WI38 (cell line): ENCODE measurements at regions not wholly inside any gene's neighbourhood (a gene's known extent, or its start where the extent isn't known, plus 50 kb on each side); places are given as distances from the start of the nearest gene placed in this dataset.

Source experiments
- H3K4me3 ChIP-seq: 2 replicates; pipeline ENCODE4 v1.5.1; 2011; ENCODE audit warnings: low read depth, mild to moderate bottlenecking, control low read depth, low read length
- TF ChIP-seq, protein P1 (sequence below): IDR thresholded peaks from 2 replicates; pipeline ENCODE4 v1.5.1; 2012; ENCODE audit warnings: low read depth, mild to moderate bottlenecking, control low read depth, low read length

DNA sequence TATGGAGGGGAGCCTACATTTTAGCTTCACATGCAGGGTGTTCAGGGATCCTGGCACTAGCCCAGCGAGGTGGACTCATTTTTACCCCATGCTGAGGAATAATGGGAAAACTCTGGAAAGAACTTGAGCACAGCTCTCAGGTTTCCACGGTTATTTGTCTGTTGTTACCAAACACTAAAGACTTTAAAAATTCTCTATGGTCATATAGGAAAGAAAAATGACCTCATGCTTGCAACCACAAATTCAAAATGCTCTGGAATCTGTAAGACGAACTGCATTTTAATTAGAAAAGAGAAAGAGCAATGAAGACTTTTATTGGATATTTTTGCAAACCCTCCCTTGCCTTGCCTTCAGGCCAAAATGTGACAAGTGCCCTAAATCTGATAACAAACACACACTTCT is 606.9 kb downstream of the EBF1 start:
- TF ChIP-seq, protein P1, sequence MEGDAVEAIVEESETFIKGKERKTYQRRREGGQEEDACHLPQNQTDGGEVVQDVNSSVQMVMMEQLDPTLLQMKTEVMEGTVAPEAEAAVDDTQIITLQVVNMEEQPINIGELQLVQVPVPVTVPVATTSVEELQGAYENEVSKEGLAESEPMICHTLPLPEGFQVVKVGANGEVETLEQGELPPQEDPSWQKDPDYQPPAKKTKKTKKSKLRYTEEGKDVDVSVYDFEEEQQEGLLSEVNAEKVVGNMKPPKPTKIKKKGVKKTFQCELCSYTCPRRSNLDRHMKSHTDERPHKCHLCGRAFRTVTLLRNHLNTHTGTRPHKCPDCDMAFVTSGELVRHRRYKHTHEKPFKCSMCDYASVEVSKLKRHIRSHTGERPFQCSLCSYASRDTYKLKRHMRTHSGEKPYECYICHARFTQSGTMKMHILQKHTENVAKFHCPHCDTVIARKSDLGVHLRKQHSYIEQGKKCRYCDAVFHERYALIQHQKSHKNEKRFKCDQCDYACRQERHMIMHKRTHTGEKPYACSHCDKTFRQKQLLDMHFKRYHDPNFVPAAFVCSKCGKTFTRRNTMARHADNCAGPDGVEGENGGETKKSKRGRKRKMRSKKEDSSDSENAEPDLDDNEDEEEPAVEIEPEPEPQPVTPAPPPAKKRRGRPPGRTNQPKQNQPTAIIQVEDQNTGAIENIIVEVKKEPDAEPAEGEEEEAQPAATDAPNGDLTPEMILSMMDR = no peak
- no peak overlapping the region for H3K4me3 ChIP-seq

DNA sequence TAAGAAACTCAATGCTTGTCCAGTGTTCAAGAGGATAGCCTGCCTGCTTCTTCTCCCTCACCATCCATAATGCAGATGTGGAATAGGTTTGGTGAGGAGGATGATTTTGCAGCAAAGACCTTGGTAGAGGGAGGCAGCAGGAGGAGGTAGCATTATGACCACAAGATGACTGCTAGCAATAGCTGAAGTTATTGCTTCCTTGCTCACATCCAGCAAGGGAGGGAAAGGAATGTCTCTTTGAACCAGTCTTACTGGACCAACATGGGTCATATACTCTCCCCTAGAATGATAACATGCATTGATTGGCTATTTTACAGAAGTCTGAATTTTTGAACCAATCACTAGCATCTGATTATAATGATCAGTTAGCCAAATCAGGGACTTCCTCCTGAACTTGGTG is 607.6 kb downstream of the EBF1 start:
- no peak overlapping the region for H3K4me3 ChIP-seq
- TF ChIP-seq, protein P1 = no peak

DNA sequence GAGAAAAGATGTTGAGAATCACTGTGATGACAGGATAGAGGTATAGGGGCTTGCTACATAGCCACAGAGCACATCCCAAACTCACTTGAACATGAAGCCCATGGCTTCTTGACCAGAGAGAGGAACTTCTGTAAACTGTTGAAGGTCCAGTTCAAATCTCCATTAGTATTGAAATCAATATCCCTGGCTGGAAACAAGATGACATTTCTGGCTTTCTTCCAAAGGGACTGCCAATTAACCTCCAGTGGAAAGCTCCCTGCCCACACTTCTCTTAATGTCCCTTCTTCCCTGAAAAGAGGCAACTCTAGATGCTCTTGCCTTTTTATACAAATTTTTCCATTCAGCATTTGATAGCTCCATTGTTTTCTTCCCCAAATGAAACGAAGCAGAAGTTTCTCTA is 612.1 kb downstream of the EBF1 start:
- TF ChIP-seq, protein P1 = no peak
- no peak overlapping the region for H3K4me3 ChIP-seq

DNA sequence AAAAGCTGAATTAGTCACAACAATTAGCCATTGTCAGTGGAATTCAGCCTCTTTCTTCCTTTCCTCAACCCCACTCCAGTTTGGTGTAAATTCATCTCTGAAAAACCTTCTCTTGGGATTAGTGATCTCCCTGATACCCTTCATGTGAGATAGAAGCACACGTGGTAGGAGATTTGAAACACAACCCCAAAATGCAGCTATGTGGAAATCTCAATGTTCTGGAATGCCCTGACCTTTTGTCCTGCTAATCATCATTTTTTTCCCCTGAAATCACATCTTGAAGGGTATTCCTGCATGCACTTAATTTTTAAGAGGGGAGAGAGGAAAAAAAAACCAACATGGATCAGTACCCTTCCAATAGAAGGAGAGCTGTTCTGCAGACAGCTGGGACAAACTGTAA is 612.6 kb downstream of the EBF1 start:
- no peak overlapping the region for H3K4me3 ChIP-seq
- TF ChIP-seq, protein P1 = no peak

DNA sequence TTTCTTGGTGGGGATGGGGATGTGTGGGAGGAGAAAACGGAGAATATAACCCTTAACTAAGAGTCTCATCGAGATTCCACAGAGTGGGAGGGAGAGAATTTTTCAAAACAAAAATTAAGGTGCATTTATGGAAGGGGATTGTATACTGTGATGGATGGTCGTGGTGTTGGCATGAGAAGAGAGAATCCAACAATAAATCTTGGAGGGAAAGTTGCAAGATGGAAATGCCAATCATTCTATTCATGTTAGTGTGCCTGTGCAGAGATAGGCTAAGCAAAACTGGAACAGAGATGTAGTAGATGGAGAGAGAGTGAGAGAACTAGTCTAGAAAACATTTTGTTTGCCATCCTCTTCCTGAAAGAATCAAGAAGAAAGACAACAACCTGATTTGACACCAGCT is 613.1 kb downstream of the EBF1 start:
- TF ChIP-seq, protein P1 = no peak

DNA sequence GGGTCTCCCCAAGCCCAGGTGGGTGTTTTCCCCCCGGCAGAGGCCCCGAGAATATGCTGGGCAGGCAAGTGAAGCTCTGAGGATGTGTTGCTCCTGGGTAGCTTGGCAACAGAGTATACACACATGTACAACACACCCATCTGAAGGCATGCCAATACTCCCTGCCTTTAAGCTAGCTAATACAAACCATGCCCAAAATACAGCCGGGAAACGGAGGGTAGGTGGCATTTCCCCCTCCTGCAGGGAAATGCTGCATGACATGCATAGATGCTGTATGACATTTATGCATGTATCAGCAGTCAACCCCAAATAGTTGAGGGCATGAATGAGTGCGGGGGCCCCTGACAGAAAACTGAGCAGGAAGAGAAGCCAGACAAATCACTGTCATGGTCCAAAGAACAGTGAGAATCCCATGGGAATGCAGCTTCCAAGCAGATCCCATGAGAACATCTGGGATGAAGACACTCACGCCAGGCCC is 614.1 kb downstream of the EBF1 start:
- TF ChIP-seq, protein P1 = no peak
- no peak overlapping the region for H3K4me3 ChIP-seq

More for the DNA sequence above, 613.1 kb downstream of the EBF1 start:
- no peak overlapping the region for H3K4me3 ChIP-seq

DNA sequence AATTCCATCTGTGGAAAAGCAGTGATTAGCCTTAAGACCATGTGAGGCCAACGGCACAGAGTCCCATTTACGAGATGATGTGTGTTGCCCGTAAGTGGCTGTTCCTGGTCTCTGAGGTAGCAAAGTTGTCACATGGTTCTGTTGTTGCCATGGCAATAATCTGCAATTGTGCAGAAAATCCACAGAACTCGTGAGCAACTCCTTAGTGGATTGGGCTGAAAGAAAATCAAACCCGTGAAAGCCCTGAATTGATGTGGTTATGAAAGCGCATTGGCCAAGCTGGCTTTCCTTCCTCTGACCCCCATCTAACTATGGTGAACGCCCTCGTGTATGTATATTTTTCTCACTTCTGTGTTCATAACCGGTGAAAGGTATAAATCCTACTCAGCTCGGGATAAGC is 614.7 kb downstream of the EBF1 start:
- no peak overlapping the region for H3K4me3 ChIP-seq
- TF ChIP-seq, protein P1 = no peak
